ENCODE measurements at regions not wholly inside any gene's neighbourhood (a gene's known extent, or its start where the extent isn't known, plus 50 kb on each side); places are given as distances from the start of the nearest gene placed in this dataset.

GRCh38 chr5:66513130-66513529 is 83.1 kb upstream of the MAST4 start:
- no peak for TF ChIP-seq CTCF (conservative IDR thresholded peaks at IDR 0.05; ENCODE audit: low read depth, low read length)
- DNase-seq (ENCODE audit: low read depth) = no peak
- H3K4me3 ChIP-seq (ENCODE audit: low read length) = no peak overlapping the region

GRCh38 chr5:66515209-66515608 is 81.0 kb upstream of the MAST4 start:
- no peak for DNase-seq (ENCODE audit: low read depth)
- no peak overlapping the region for H3K4me3 ChIP-seq (ENCODE audit: low read length)
- TF ChIP-seq CTCF (conservative IDR thresholded peaks at IDR 0.05; ENCODE audit: low read depth, low read length) = no peak

GRCh38 chr5:66516550-66516949 is 79.6 kb upstream of the MAST4 start:
- no peak for TF ChIP-seq CTCF (conservative IDR thresholded peaks at IDR 0.05; ENCODE audit: low read depth, low read length)
- no peak for DNase-seq (ENCODE audit: low read depth)

GRCh38 chr5:66517351-66517750 is 78.8 kb upstream of the MAST4 start:
- DNase-seq (ENCODE audit: low read depth) = no peak
- no peak overlapping the region for H3K4me3 ChIP-seq (ENCODE audit: low read length)
- no peak for TF ChIP-seq CTCF (conservative IDR thresholded peaks at IDR 0.05; ENCODE audit: low read depth, low read length)

More at GRCh38 chr5:66516550-66516949, 79.6 kb upstream of the MAST4 start:
- H3K4me3 ChIP-seq (ENCODE audit: low read length) = no peak overlapping the region

GRCh38 chr5:66518052-66518451 is 78.1 kb upstream of the MAST4 start:
- no peak overlapping the region for H3K4me3 ChIP-seq (ENCODE audit: low read length)
- peak; percentile 47 for DNase-seq (ENCODE audit: low read depth)
- no peak for TF ChIP-seq CTCF (conservative IDR thresholded peaks at IDR 0.05; ENCODE audit: low read depth, low read length)

GRCh38 chr5:66518753-66519152 is 77.4 kb upstream of the MAST4 start:
- TF ChIP-seq CTCF (conservative IDR thresholded peaks at IDR 0.05; ENCODE audit: low read depth, low read length) = no peak
- DNase-seq (ENCODE audit: low read depth) = peak; percentile 54
- no peak overlapping the region for H3K4me3 ChIP-seq (ENCODE audit: low read length)

GRCh38 chr5:66519626-66520025 is 76.6 kb upstream of the MAST4 start:
- no peak overlapping the region for H3K4me3 ChIP-seq (ENCODE audit: low read length)
- no peak for TF ChIP-seq CTCF (conservative IDR thresholded peaks at IDR 0.05; ENCODE audit: low read depth, low read length)
- no peak for DNase-seq (ENCODE audit: low read depth)

All from retinal pigment epithelial cell (primary cell).